ENCODE measurements at regions not wholly inside any gene's neighbourhood (a gene's known extent, or its start where the extent isn't known, plus 50 kb on each side); places are given as distances from the start of the nearest gene placed in this dataset.

GRCh38 chr2:204012072-204012653 lies 75.6 kb downstream of the ICOS start:
- POLR2A ChIA-PET, result no interaction called here
- Histone ChIP-seq H3K9ac (ENCODE audit: low read length) (no peak overlapping the region), H3K9me2 (ENCODE audit: insufficient read depth) (no peaks in the 10 kb centered on the region), H3K4me3 (replicated peaks in 1 of 2; ENCODE audit: low read depth in 1 of 2, low read length in 2 of 2) (no peak overlapping the region), H3K79me2 (ENCODE audit: insufficient read depth, low read length) (no peaks in the 10 kb centered on the region), H3K4me2 (ENCODE audit: low read length) (no peak overlapping the region), H3K27ac (ENCODE audit: low read depth, low read length) (no peak overlapping the region), H3K27me3 (ENCODE audit: insufficient read depth, low read length) (no peaks in the 10 kb centered on the region), H2AFZ (ENCODE audit: low read depth, low read length, poor library complexity, severe bottlenecking) (no peak overlapping the region), H4K20me1 (ENCODE audit: insufficient read depth) (no peaks in the 10 kb centered on the region), H3K9me3 (ENCODE audit: control insufficient read depth in 1 of 2, insufficient read depth in 1 of 2, low read depth in 1 of 2, low read length in 2 of 2) (no peaks in the 10 kb centered on the region), H3K4me1 (ENCODE audit: control insufficient read depth in 1 of 2, insufficient read depth in 2 of 2, low read length in 2 of 2) (peaks cover 0 to 3% of the 10 kb centered on the region in 2 experiments; a peak in 1 of 4 replicates), H3K36me3 (ENCODE audit: control insufficient read depth in 1 of 2, insufficient read depth in 2 of 2, low read length in 2 of 2) (no peaks in the 10 kb centered on the region)
- RAD21 ChIA-PET (ENCODE audit: low non-redundant PET in 1 of 2, low total read pairs in 2 of 2, uncharacterized antibody in 2 of 2, unreplicated experiment in 2 of 2), result no interaction called here
- intact Hi-C loops (cut with micrococcal nuclease), result no loop called here
- no peak for TF ChIP-seq CEBPB (IDR thresholded peaks at IDR 0.05; ENCODE audit: low read depth)
- TF ChIP-seq CTCF (IDR thresholded peaks at IDR 0.05 in 2 of 3, conservative IDR thresholded peaks at IDR 0.05 in 1 of 3; ENCODE audit: borderline replicate concordance in 1 of 3, insufficient read depth in 1 of 3, low read depth in 2 of 3, low read length in 2 of 3), result no peak
- TF ChIP-seq SRF (IDR thresholded peaks at IDR 0.05; ENCODE audit: low read depth), result no peak
- no peak for TF ChIP-seq ELF1 (IDR thresholded peaks at IDR 0.05; ENCODE audit: borderline replicate concordance, low read depth)
- no peak for TF ChIP-seq POLR2AphosphoS5 (IDR thresholded peaks at IDR 0.05; ENCODE audit: low read depth, low read length)
- TF ChIP-seq ZNF274 (IDR thresholded peaks at IDR 0.05; ENCODE audit: low read depth, low read length), result no peak
- TF ChIP-seq, protein P1, sequence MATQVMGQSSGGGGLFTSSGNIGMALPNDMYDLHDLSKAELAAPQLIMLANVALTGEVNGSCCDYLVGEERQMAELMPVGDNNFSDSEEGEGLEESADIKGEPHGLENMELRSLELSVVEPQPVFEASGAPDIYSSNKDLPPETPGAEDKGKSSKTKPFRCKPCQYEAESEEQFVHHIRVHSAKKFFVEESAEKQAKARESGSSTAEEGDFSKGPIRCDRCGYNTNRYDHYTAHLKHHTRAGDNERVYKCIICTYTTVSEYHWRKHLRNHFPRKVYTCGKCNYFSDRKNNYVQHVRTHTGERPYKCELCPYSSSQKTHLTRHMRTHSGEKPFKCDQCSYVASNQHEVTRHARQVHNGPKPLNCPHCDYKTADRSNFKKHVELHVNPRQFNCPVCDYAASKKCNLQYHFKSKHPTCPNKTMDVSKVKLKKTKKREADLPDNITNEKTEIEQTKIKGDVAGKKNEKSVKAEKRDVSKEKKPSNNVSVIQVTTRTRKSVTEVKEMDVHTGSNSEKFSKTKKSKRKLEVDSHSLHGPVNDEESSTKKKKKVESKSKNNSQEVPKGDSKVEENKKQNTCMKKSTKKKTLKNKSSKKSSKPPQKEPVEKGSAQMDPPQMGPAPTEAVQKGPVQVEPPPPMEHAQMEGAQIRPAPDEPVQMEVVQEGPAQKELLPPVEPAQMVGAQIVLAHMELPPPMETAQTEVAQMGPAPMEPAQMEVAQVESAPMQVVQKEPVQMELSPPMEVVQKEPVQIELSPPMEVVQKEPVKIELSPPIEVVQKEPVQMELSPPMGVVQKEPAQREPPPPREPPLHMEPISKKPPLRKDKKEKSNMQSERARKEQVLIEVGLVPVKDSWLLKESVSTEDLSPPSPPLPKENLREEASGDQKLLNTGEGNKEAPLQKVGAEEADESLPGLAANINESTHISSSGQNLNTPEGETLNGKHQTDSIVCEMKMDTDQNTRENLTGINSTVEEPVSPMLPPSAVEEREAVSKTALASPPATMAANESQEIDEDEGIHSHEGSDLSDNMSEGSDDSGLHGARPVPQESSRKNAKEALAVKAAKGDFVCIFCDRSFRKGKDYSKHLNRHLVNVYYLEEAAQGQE (IDR thresholded peaks at IDR 0.05; ENCODE audit: low read depth), result no peak
- no peak for TF ChIP-seq SIN3A (IDR thresholded peaks at IDR 0.05; ENCODE audit: low read depth)
- no peak for TF ChIP-seq TCF7L2 (IDR thresholded peaks at IDR 0.05; ENCODE audit: borderline replicate concordance, extremely low read depth, insufficient read depth, insufficient read length)
- TF ChIP-seq YY1 (IDR thresholded peaks at IDR 0.05; ENCODE audit: extremely low read depth, insufficient replicate concordance, low read depth, low read length), result no peak
- no peak for ATAC-seq
- DNase-seq (ENCODE audit: low read depth, low spot score), result no peak
- CTCF ChIA-PET, result no interaction called here
- no TSS peak for BruUV-seq (replicated peaks)
